NCI-H2227 treated with DMSO at 0.1 percent for 48 hours (cell line): ENCODE measurements at regions not wholly inside any gene's neighbourhood (a gene's known extent, or its start where the extent isn't known, plus 50 kb on each side); places are given as distances from the start of the nearest gene placed in this dataset.
"Not testable (repeated sequence)": the region's sequence is repeated elsewhere in the genome, so short reads cannot be mapped to it uniquely, and the experiment has no call there.

Experiments
- DNase-seq: peaks from one replicate; lab custom pipeline; 2025; lab: John Stamatoyannopoulos, UW

GRCh38 chr5:104890767-104891166, 1328.2 kb upstream of the NUDT12 start:
- no peak for DNase-seq

GRCh38 chr5:104859437-104859836, 1296.8 kb upstream of the NUDT12 start:
- DNase-seq = no peak

- DNase-seq = not testable (repeated sequence)
These were observed 1289.5 kb upstream of the NUDT12 start for GRCh38 chr5:104852099-104852498.

- DNase-seq = no peak
These were observed 1283.0 kb upstream of the NUDT12 start for GRCh38 chr5:104845541-104845940.

- no peak for DNase-seq
These were observed 1281.2 kb upstream of the NUDT12 start for GRCh38 chr5:104843822-104844221.

GRCh38 chr5:104840284-104840683, 1277.7 kb upstream of the NUDT12 start:
- no peak for DNase-seq

GRCh38 chr5:104831515-104831914, 1268.9 kb upstream of the NUDT12 start:
- DNase-seq = not testable (repeated sequence)

DNA sequence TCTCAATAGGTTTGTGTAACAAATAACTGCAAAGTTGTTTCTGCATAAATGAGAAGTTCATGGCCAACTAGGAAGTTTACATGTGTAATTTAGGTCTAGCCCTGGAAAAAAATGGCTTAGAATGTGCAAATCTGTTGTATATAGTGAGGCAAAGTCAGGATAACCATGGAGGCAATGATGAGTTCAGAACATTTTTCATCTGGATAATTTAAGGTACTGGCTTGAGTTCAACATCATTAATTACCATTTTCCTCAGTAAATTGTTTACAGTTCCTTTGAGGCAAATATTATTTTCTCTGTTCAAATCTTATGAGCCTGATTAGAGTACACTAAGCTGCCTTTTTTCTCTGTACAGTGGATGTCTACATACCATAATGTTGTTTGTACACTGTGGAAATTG, 1259.0 kb upstream of the NUDT12 start:
- no peak for DNase-seq

DNA sequence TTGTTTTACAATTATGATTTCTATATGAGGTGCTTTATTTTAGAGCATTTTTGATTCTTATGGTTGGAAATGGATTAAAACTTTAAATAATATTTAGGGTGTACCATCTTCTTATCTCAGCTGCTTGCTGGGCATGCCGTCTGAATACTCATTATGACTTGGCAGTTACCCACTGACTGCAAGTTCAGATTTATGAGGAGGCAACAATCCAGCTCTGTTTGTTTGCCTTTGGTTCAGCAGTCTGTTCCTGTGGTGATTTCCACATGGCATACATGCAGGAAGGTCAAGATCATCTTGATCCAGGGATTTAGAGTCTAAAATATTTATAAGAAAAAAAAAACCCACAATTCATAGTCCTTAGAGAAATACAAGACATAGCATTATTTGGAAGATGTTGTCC, 1254.5 kb upstream of the NUDT12 start:
- no peak for DNase-seq

- DNase-seq = no peak
These were observed 1252.6 kb upstream of the NUDT12 start for GRCh38 chr5:104815212-104815611.

GRCh38 chr5:104800440-104801048, 1238.0 kb upstream of the NUDT12 start:
- DNase-seq = no peak

GRCh38 chr5:104793755-104794080, 1231.1 kb upstream of the NUDT12 start:
- DNase-seq = no peak

GRCh38 chr5:104793031-104793754, 1230.6 kb upstream of the NUDT12 start:
- no peak for DNase-seq

DNA sequence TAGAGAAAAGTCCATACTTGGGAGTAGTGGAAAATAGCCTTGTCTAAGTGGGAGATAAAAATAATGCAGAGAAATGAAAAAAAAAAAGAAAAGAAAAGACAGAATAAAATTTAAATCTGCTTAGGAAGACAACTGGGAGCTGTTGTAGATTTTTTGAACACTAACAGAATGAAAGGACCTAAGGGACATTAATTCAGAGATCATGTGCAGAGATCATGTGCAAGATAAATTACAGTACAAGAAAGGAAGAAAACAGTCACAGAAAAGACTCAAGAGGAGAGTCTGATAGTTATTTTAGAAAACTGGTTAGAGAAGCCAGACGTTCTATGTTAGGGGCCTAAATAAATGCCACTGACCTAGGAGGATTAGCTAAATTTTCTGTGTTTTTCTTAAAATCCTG, 1226.8 kb upstream of the NUDT12 start:
- DNase-seq = no peak

DNA sequence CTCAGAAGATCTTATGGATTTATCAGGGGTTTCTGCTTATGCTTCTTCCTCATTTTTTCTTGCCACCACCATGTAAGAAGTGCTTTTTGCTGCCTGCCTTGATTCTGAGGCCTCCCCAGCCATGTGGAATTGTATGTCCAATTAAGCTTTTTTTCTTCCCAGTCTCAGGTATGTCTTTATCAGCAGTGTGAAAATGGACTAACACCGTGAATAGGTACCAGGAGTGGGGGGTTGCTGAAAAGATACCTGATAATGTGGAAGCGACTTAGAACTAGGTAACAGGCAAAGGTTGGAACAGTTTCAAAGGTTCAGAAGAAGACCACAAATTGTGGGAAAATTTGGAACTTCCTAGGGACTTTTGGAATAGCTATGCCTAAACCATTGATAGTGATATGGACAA, 1222.5 kb upstream of the NUDT12 start:
- DNase-seq = no peak

DNA sequence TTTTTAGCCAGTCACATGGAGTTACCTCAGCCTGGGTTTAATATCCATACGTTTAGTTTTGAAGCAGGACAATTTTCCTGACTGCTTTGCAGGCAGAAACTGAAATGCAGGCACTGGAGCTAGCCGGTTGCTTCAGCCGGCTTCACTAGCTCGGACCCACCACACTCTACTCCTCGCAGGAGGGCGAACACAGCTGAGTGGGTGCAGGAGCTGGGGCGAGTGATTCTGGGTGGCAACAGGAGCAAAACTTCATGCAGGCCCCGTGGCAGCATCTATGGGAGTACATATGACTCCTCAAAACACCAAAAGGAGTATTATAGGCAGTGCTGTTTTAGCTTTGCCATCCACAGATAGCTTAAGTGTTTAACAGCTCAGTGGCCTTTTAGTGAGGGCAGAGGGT, 1211.8 kb upstream of the NUDT12 start:
- no peak for DNase-seq

DNA sequence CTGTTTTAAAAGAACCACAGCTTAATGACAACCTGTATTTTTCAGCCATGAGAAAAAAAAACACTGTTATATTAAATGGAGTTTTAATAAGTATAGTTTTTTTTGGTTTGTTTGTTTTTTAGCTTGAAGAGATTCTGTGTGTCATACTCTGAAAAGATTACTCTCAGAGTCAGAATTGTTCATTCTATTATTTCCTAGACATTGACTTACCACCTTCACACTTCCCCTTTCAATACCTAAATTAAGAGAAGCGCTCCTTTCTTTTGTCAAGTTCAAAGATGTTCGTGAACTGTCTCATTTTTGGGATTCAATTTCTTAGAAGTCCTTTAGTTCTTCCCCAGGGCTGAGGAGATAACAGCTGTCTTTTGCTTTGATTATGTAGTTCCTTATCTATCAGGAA, 1201.6 kb upstream of the NUDT12 start:
- no peak for DNase-seq

GRCh38 chr5:104763216-104763615, 1200.6 kb upstream of the NUDT12 start:
- no peak for DNase-seq

DNA sequence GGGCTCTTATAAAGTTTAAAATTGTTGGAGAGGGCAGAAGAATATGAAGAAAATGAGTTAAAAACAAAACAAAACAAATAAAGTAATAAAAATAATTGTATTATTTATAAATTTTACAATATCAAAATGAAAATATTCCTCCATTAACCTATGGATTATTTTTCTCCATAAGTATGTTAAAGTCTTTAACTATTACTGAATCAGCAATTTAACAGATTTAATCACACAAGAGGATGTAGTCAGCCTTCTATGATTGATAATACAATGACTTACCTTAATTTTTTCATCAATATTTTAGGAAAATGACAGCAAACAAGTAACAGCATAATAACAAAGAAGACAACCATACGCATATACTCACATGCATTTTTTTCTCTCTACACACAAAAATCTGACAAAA, 1195.3 kb upstream of the NUDT12 start:
- no peak for DNase-seq

DNA sequence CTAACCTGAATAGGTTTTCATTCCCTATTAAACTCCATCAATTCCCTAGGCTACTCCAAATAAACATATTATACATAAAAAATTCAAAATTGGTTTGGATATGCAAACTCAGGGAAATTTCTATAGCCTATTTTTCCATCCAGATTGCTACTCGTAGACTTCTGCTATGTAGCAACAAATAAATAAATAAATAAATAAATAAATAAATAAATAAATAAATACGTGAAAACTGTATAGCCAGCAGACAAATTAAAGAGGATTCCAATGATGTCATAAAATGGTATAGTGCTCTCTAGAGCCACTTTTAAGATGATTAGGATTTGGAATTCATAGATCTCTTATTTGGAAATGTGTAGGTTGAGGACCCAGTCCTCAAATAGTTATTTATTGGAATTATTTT, 1193.2 kb upstream of the NUDT12 start:
- DNase-seq = no peak

DNA sequence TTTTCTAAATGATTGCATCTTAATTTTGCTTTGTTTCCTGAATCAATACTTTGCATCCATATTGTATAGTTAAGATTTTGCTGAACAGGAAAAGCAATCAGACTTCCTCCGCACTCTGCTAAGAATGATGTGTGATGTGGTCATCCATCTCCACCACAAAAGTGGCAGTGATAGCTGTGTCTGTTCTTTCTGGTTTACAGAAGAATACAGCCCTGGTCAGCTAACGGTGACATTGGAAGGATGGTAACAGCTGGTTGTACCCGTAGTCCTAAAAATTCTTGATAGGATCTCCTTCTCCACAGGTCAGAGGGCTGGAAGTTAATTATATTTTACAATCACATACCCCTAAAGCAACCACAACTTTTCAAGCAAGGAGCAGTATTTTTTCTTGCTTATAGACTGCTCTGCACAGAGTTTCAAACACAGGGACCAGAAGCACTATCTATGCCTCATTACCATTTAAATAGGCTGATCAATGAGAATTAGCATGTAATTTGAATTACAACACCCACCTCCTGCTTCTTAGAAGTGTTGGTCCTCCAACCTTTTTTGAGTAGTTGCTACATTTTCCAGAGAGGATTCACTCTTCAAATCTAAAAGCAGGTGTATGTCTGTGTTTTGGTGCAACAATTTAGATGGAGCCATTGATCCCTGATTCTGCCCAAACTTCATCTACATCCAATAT, 1191.9 kb upstream of the NUDT12 start:
- DNase-seq = no peak

DNA sequence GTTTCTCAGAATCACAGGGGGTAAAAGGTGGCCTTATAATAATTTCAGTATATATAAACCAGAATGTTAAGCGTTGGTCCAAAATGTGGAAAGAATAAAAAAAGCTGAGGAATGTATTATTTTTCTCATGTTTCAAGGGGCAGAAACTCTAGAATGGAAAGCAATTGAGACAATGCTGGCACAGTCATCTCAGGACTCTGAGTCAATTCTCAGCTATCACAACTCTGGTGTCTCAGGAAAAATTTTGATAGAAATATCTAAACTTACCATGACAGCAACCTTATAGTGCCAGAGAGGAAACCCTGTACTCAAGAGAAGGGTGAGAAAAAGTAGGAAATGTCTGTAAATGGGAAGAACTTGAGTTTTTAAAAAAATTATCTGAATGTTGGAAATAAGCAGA, 1189.4 kb upstream of the NUDT12 start:
- no peak for DNase-seq

- DNase-seq = no peak
These were observed 1177.3 kb upstream of the NUDT12 start for GRCh38 chr5:104739905-104740304.

DNA sequence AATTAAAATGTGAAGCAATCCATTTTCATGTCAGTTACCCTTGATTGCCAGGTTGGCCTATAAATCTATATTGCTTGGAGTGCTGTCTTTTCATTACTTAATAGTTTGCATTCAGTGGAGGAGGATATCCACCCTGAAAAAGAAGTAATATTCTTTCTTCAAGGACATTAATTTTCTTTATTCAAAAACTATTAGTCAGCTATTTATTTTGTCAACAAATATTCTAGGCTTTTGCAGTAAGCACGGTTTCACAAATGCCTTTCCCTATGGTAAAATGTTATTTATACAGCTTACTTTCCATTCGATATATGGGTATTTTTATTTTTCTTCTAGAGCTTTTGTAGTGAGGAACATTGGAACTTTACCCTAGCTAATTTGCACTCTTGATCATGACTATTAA, 1176.9 kb upstream of the NUDT12 start:
- DNase-seq = no peak
